IMR-90 (cell line): ENCODE measurements at regions not wholly inside any gene's neighbourhood (a gene's known extent, or its start where the extent isn't known, plus 50 kb on each side); places are given as distances from the start of the nearest gene placed in this dataset.

Experiments used
- FOS ChIP-seq: fragments of 150-350 bp; IDR thresholded peaks from 2 replicates; pipeline ENCODE4 v1.6.1; 2016; ENCODE audit warnings: low read depth, low read length
- NFE2L2 ChIP-seq: fragments of 150-350 bp; IDR thresholded peaks from 2 replicates; pipeline ENCODE4 v1.6.1; 2016; ENCODE audit warnings: low read depth, mild to moderate bottlenecking, low read length

DNA sequence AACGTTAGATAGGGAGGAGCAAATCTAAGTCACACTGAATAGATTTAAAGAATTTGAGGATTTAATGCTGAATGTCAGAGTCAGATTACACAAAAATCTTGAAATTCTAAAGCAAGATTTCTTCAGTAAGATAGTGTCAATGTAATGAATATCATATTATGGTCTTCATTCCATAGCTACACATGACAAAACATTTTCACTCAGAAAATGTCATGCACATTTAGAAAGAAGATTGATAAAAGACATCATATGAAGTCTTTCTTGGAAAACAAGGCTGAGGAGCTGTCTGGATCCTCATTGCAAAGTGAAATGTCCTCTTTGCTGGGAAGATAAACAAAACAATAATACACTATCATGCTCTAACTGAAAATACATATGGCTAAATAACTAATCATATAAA lies 1006.9 kb downstream of the PCDH7 start:
- TF ChIP-seq NFE2L2 (no peak), FOS (no peak)
